Endothelial cell (in vitro differentiated cells): ENCODE measurements at regions not wholly inside any gene's neighbourhood (a gene's known extent, or its start where the extent isn't known, plus 50 kb on each side); places are given as distances from the start of the nearest gene placed in this dataset.

Source experiments
- DNase-seq: peaks from one replicate; pipeline ENCODE4 v3.0.0; 2021; ENCODE audit warnings: low spot score
- H3K27ac Mint-ChIP-seq: one replicate; pipeline ENCODE4 v1.8.0; 2021; ENCODE audit warnings: mixed read lengths, inconsistent platforms; ENCODE audit not compliant: unreplicated experiment
- H3K27me3 Mint-ChIP-seq: one replicate; pipeline ENCODE4 v1.8.0; 2021; ENCODE audit warnings: mild to moderate bottlenecking, moderate library complexity, mixed read lengths, inconsistent platforms; ENCODE audit not compliant: unreplicated experiment
- H3K36me3 Mint-ChIP-seq: one replicate; pipeline ENCODE4 v1.8.0; 2021; ENCODE audit warnings: mild to moderate bottlenecking, low read depth, mixed read lengths, inconsistent platforms; ENCODE audit not compliant: unreplicated experiment
- H3K4me1 Mint-ChIP-seq: one replicate; pipeline ENCODE4 v1.8.0; 2021; ENCODE audit warnings: mild to moderate bottlenecking, mixed read lengths, inconsistent platforms; ENCODE audit not compliant: unreplicated experiment
- H3K4me3 Mint-ChIP-seq: one replicate; pipeline ENCODE4 v1.8.0; 2021; ENCODE audit warnings: mild to moderate bottlenecking, mixed read lengths, inconsistent platforms; ENCODE audit not compliant: unreplicated experiment
- H3K9me3 Mint-ChIP-seq: one replicate; pipeline ENCODE4 v1.8.0; 2021; ENCODE audit warnings: mixed read lengths, inconsistent platforms; ENCODE audit not compliant: unreplicated experiment
- TF ChIP-seq, protein P1 (sequence below): fragments of 200-600 bp; sonication (generic); IDR thresholded peaks from one replicate; pipeline ENCODE4 v1.5.0; 2021; ENCODE audit warnings: antibody characterized with exemption; ENCODE audit not compliant: unreplicated experiment

DNA sequence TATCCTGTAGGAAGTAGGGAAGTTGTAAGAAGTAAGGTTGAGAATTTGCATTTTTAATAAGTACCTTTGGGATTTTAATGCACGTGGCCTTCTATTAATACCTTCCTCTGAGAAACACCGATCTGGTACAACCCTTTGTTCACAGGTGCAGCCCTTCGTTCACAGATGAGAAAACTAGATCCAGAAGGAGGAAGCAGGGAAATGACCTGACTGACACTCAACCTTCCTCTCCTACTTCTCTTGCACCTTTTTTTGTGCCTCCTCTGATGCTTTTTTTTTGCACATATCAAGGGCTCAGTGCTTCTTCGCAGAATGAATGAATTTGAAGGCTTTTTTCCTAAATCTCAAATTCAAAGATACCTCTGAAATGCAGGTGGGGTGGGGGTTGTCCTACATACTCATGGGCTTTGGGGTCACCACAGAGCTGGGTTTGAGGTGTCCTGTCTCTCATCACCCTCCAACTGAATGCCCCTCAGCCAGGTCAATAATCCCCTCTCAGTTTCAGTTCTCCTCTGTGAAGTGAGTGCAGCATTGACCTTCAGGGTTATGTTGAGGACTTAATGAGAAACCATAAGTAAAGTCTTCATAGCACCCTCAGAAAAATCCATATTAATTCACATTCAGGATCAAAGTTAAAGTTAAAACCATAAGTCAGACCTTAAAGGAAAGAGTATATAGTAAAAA, 161.5 kb upstream of the CTNNB1 start:
- no peaks in the 10 kb centered on the region for H3K27me3 Mint-ChIP-seq
- H3K27ac Mint-ChIP-seq: no peak overlapping the region
- peaks cover 7% of the 10 kb centered on the region for H3K4me1 Mint-ChIP-seq
- DNase-seq: no peak
- no peak overlapping the region for H3K4me3 Mint-ChIP-seq
- H3K9me3 Mint-ChIP-seq: no peaks in the 10 kb centered on the region
- H3K36me3 Mint-ChIP-seq: peaks cover 13% of the 10 kb centered on the region
- TF ChIP-seq, protein P1, sequence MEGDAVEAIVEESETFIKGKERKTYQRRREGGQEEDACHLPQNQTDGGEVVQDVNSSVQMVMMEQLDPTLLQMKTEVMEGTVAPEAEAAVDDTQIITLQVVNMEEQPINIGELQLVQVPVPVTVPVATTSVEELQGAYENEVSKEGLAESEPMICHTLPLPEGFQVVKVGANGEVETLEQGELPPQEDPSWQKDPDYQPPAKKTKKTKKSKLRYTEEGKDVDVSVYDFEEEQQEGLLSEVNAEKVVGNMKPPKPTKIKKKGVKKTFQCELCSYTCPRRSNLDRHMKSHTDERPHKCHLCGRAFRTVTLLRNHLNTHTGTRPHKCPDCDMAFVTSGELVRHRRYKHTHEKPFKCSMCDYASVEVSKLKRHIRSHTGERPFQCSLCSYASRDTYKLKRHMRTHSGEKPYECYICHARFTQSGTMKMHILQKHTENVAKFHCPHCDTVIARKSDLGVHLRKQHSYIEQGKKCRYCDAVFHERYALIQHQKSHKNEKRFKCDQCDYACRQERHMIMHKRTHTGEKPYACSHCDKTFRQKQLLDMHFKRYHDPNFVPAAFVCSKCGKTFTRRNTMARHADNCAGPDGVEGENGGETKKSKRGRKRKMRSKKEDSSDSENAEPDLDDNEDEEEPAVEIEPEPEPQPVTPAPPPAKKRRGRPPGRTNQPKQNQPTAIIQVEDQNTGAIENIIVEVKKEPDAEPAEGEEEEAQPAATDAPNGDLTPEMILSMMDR: no peak

DNA sequence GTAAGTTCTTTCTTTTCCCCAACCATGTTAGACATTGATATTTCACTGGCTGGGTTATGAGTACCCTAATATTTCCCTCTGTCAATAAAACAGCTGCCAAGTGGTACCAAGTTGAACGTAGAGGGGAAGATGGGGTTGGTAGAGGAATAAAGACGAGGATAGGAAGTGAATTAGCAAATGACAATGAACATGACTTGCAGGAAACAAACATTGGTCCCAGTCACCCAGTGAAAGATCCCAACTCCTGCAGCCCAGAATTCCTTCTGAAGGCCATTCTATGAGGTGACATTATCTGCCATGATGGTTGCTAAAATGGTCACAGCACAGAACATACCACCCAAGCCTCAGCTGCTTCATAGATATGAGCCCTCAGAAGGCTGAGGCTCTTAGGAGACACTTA, 159.0 kb upstream of the CTNNB1 start:
- Mint-ChIP-seq H3K27me3 (peaks cover 3% of the 10 kb centered on the region), H3K9me3 (no peaks in the 10 kb centered on the region), H3K27ac (no peak overlapping the region), H3K4me1 (peaks cover 7% of the 10 kb centered on the region), H3K4me3 (no peak overlapping the region), H3K36me3 (no peaks in the 10 kb centered on the region)
- no peak for DNase-seq
- TF ChIP-seq, protein P1: no peak

DNA sequence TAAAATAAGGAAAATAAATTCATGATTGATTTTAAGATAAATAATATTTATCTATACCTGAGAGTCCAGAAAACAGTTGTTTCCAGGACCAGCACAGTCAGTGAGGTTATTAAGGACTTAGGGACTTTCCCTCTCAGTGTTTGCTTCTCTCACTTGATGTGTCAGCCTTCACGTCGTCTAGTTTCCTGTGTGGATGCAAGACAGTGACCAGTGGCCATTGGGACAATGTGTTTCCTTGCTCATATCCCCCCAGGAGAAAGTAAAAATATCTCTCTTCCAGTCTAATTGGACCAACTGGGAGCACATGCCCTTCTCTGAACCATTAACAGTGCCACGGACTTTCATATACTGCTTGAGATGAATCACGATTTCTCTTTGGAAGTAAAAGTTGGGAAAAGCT, 157.8 kb upstream of the CTNNB1 start:
- H3K9me3 Mint-ChIP-seq: no peaks in the 10 kb centered on the region
- TF ChIP-seq, protein P1: no peak
- no peak overlapping the region for H3K4me3 Mint-ChIP-seq
- H3K36me3 Mint-ChIP-seq: no peaks in the 10 kb centered on the region
- peaks cover 3% of the 10 kb centered on the region for H3K27me3 Mint-ChIP-seq
- no peak for DNase-seq
- no peak overlapping the region for H3K27ac Mint-ChIP-seq
- H3K4me1 Mint-ChIP-seq: peaks cover 7% of the 10 kb centered on the region

DNA sequence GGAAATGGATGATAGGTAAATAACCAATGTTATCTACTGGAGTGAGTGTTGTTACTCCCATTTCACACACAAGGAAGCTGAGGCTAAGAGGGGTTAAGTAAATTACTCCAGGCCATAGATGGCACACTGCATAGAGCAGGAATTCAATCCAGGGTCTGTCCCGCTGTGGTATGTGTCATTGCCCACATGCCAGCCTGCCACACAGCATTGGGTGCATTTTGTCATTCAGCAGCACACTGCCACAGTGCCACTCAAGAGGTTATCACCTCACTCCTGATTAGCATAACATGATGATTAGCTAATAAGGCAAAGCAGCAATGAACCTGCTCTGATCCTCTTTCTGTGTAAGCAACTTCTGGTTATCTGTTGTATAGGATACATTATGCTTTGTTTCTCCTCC, 157.4 kb upstream of the CTNNB1 start:
- TF ChIP-seq, protein P1: no peak
- no peak overlapping the region for H3K4me3 Mint-ChIP-seq
- no peaks in the 10 kb centered on the region for H3K36me3 Mint-ChIP-seq
- DNase-seq: no peak
- peaks cover 3% of the 10 kb centered on the region for H3K27me3 Mint-ChIP-seq
- no peak overlapping the region for H3K27ac Mint-ChIP-seq
- peaks cover 7% of the 10 kb centered on the region for H3K4me1 Mint-ChIP-seq
- no peaks in the 10 kb centered on the region for H3K9me3 Mint-ChIP-seq

DNA sequence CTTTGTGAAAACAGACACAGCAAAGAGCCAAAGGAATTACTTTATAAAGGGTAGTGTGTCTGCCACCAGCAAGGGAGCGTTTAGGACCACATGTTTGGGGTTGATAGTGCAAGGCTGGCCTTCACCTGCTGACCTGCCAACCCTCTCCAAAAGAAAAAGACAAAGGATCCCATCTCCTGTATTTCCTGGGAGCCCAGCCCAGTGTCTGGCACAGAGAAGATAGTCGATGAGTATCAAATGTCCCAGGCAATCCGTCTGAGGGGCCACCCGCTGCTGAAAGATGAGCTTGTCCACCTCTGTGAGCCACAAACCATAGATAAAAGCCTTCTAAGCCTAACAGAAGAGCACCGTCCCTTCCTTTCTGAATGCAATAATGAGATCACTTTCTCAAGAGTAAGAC, 154.8 kb upstream of the CTNNB1 start:
- H3K9me3 Mint-ChIP-seq: no peaks in the 10 kb centered on the region
- no peak overlapping the region for H3K27ac Mint-ChIP-seq
- no peak for DNase-seq
- H3K27me3 Mint-ChIP-seq: peaks cover 3% of the 10 kb centered on the region
- H3K4me1 Mint-ChIP-seq: peaks cover 5% of the 10 kb centered on the region
- H3K36me3 Mint-ChIP-seq: no peaks in the 10 kb centered on the region
- no peak overlapping the region for H3K4me3 Mint-ChIP-seq
- TF ChIP-seq, protein P1: no peak
